NCI-H1694 treated with DMSO at 0.1 percent for 48 hours (cell line): ENCODE measurements at regions not wholly inside any gene's neighbourhood (a gene's known extent, or its start where the extent isn't known, plus 50 kb on each side); places are given as distances from the start of the nearest gene placed in this dataset.
A peak's percentile ranks its signal among the peaks of the same experiment; 100 is the strongest.

Source experiments
- DNase-seq: peaks from one replicate; lab custom pipeline; 2025; lab: John Stamatoyannopoulos, UW

DNA sequence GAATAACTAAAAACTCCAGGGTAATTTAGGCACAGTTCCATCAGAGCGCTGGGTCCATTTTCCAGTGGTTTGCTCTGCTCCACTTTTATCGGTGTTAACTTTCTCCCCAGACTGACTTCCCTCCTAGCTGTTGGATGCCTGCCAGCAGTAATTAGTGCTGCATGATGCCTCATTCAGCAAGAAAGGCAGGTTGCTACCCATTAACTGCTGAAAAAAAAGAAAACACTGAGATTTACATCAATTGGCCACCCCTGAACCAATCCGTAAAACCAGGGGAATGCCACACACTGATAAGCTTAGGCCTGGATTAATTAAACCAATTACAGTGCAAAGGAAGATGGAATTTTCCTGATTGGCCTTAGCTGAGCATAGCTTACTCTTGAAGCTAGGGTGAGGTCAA, 182.4 kb upstream of the CXXC4 start:
- DNase-seq, result peak; percentile 23

- no peak for DNase-seq
These were observed 187.6 kb upstream of the CXXC4 start for GRCh38 chr4:104682311-104682710.

- DNase-seq, result no peak
These were observed 199.0 kb upstream of the CXXC4 start for GRCh38 chr4:104693601-104694201.

GRCh38 chr4:104716584-104716983, 221.9 kb upstream of the CXXC4 start:
- no peak for DNase-seq

DNA sequence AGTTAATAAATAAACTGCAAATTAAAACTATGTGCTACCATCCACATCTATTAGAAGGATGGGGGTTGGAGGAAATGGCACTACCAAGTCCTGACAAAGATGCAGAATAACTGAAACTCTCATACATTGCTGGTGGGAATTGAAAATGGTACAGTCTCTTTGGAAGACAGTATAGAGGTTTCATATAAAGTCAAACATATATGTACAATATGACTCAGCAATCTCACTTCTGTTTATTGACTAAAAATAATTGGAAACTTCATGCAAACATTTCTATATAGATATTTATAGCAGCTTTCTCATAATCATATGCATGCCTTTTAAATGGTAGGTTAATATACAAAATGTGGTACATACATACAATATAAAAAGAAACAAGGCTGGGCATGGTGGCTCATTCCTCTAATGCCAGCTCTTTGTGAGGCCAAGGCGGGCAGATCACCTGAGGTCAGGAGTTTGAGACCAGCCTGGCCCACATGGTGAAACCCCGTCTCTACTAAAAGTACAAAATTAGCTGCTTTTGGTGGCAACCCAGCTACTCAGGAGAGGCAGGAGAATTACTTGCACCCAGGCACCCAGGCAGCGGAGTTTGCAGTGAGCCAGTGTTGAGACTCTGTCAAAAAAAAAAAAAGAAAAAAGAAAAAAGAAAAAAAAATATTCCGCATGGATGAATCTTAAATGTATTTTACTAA, 225.0 kb upstream of the CXXC4 start:
- DNase-seq, result no peak

GRCh38 chr4:104722467-104722866, 227.8 kb upstream of the CXXC4 start:
- no peak for DNase-seq

DNA sequence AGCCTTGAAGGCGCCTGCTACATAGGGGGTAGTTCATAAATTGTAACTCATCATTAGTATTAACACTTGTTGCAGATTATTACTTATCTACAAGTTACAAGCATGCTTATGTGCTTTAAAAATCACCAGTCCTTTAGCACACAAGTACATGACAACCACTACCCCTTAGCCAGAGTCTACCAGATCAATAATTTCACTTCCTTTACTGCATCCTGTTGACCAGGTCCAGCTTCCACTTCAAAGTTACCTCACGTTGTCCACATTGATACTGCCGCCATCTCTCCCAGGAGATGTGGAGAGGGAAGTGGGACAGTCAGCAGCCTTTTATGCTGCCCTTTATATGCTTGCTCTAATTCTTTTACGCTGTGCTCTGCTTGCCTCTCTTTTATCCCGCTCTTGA, 231.3 kb upstream of the CXXC4 start:
- DNase-seq, result no peak

GRCh38 chr4:104727643-104728042, 232.9 kb upstream of the CXXC4 start:
- no peak for DNase-seq

- DNase-seq, result no peak
These were observed 233.9 kb upstream of the CXXC4 start for GRCh38 chr4:104728380-104729122.

GRCh38 chr4:104732766-104733165, 238.1 kb upstream of the CXXC4 start:
- no peak for DNase-seq

DNA sequence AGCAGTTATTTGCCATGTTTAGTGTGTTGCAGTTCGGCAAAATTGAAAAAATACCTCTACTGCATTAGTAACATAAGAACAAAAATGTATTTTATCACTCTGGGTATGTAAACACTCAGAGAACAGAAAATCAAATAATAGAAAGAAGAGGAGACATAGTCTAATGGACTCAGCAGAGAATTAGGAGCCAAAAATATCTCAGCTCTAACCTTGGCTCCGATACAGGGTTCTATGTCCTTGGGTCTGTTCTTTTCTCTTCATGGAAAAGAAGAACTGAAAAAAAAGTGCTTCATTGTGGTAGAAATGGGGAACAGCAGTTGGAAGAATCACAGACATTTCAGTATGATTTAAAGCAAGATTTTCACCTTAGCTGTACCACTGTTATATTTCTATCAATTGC, 240.5 kb upstream of the CXXC4 start:
- no peak for DNase-seq

- DNase-seq, result no peak
These were observed 245.5 kb upstream of the CXXC4 start for GRCh38 chr4:104740161-104740560.

- DNase-seq, result no peak
These were observed 248.5 kb upstream of the CXXC4 start for GRCh38 chr4:104743215-104743653.

DNA sequence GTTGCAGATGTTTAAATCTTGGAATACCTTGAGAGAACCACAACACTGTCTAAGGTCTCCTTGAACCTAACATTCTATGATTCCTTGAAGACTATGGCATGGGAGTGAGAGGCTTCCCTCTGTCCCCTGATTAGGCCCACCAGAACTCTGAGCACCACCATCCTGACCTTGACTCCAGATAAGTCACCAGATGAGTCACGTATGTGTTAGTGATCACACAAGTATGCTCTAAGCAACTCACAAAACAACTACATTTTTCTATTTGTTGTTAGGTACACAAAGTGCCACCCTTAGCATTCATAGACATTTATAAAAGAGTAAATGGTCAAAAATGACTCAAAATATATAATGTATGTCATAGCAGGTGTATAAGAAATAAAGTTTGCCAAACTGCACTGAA, 252.9 kb upstream of the CXXC4 start:
- no peak for DNase-seq

- DNase-seq, result no peak
These were observed 254.4 kb upstream of the CXXC4 start for GRCh38 chr4:104749062-104749461.

DNA sequence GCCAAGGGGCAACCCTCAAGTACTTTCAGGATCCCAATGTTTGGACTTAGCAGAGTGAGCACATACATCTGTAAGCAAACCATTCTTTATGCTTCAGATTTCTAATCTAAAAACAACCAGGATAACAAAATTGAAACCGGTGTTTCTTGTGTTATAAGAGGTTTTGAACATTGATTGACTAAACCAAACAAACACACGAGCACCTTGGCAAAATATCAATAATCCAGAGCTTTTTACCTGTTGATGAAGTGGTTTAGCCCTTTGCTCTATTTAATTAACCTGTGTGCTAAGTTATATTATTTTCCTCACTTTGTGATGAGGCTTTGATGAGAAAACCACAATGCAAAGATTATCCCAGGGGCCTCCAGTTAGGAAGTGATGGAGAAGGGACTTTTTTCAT, 255.3 kb upstream of the CXXC4 start:
- no peak for DNase-seq

DNA sequence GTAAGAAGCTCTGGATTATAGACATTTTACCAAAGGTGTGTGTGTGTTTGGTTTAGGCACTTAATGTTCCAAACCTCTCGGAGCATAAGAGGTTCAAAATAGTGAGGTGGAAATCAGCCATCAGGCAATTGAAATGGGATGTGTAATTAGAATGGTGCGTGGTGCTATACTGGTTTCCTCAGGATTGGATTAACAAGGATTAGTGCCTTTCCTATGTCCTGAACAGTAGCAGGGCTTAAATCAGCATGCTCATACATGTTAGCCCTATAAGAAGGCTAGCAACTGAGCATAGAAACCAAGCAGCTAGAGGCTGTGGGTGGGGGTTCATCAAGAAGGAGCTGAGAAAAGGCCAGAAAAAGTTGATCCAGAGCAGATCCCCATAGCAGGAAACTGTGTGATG, 256.8 kb upstream of the CXXC4 start:
- no peak for DNase-seq

DNA sequence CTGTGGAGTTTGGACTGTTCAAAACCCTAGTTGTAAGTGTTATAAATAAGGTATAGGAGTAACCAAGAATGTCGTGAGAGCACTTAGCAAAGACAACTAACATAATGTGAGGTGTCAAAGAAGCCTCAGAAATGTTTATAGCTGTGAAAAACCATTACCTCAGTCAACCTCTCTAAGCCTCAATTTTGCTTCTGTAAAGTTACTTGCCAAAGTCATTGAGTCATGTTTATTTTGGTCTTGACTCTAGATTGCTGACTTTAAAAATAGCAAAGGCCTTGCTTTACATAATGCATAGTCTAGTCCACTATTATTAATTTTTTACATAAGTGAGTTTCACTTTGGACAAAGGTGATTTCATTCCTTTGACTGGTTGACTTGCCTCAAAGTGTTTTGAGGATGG, 257.6 kb upstream of the CXXC4 start:
- no peak for DNase-seq

- DNase-seq, result no peak
These were observed 262.1 kb upstream of the CXXC4 start for GRCh38 chr4:104756837-104757236.

DNA sequence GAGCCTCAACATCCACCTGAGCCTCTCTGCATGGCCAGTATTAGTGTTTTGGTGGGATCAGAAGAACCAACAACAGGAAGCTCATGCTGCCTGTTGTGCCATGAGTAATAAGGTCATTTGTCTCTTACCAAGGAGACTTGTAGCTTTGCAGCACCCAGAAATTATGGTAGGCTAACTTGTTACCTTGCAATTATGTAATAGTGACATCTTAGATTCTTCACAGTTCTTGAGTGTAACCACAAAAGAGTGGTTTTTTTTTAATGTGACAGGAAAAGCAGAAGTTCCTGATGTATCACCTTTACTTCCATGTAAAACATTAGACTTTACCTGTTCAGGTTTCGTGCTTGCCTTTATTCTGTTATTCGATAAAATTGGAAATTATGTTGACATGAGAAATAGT, 263.9 kb upstream of the CXXC4 start:
- DNase-seq, result no peak

- DNase-seq, result no peak
These were observed 269.0 kb upstream of the CXXC4 start for GRCh38 chr4:104763554-104764222.

GRCh38 chr4:104766676-104767075, 272.0 kb upstream of the CXXC4 start:
- DNase-seq, result no peak

DNA sequence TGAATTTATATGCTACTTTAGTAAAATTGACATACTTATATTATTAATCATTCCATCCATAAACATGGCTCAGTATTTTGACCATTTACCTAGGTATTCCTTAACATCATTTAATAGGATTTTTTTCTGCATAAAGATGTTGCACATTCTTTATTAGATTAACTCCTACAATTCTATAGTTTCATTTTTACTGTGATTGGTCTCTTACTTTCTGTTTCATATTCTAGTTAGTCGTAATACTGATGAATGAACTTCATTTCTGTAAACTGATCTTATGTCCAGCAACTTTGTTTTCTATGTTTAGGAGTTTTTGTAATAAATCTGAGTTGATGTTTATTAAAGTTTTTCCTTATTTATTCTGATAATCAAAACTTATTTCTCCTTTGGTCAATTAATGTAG, 278.2 kb upstream of the CXXC4 start:
- no peak for DNase-seq
